ENCODE measurements at regions not wholly inside any gene's neighbourhood (a gene's known extent, or its start where the extent isn't known, plus 50 kb on each side); places are given as distances from the start of the nearest gene placed in this dataset.

DNA sequence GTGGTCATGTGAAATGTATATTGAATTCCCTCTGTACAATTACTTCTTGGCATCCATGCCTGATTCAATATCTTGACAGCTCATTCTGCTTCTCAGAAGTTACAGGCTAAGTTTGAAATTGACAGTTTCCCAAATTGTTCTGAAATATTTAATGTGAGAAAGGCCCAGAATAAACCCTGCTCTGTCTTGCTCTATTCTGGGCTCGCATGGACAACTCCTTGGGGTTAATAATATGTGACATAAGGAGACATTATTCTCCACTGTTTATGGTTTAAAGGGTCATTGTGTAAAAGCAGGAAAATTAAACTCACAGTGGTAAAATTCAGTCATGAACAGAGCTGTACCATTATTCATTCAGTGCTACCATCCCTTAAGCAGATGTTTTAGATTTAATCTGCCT is 160.7 kb upstream of the CNTNAP5 start (continued):
- TF ChIP-seq NR2C2 (CRISPR knock-in tag; IDR thresholded peaks at IDR 0.05) (no peak), MLX (CRISPR knock-in tag; IDR thresholded peaks at IDR 0.05) (no peak), ZSCAN18 (CRISPR knock-in tag; IDR thresholded peaks at IDR 0.05) (no peak), ATF1 (CRISPR knock-in tag; IDR thresholded peaks at IDR 0.05) (no peak), FOXK1 (CRISPR knock-in tag; IDR thresholded peaks at IDR 0.05) (no peak), OVOL2 (CRISPR knock-in tag; IDR thresholded peaks at IDR 0.05; ENCODE audit: borderline replicate concordance) (no peak), ZNF232 (CRISPR knock-in tag; IDR thresholded peaks at IDR 0.05) (no peak), NR3C1 (CRISPR knock-in tag; conservative IDR thresholded peaks at IDR 0.05; ENCODE audit: low read depth) (no peak), AFF4 (CRISPR knock-in tag; IDR thresholded peaks at IDR 0.05; ENCODE audit: borderline replicate concordance) (no peak), FOXP1 (CRISPR knock-in tag; IDR thresholded peaks at IDR 0.05; ENCODE audit: borderline replicate concordance) (no peak)
- TF ChIP-seq, protein P1, sequence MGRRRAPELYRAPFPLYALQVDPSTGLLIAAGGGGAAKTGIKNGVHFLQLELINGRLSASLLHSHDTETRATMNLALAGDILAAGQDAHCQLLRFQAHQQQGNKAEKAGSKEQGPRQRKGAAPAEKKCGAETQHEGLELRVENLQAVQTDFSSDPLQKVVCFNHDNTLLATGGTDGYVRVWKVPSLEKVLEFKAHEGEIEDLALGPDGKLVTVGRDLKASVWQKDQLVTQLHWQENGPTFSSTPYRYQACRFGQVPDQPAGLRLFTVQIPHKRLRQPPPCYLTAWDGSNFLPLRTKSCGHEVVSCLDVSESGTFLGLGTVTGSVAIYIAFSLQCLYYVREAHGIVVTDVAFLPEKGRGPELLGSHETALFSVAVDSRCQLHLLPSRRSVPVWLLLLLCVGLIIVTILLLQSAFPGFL (CRISPR knock-in tag; IDR thresholded peaks at IDR 0.05; ENCODE audit: borderline replicate concordance) = no peak

DNA sequence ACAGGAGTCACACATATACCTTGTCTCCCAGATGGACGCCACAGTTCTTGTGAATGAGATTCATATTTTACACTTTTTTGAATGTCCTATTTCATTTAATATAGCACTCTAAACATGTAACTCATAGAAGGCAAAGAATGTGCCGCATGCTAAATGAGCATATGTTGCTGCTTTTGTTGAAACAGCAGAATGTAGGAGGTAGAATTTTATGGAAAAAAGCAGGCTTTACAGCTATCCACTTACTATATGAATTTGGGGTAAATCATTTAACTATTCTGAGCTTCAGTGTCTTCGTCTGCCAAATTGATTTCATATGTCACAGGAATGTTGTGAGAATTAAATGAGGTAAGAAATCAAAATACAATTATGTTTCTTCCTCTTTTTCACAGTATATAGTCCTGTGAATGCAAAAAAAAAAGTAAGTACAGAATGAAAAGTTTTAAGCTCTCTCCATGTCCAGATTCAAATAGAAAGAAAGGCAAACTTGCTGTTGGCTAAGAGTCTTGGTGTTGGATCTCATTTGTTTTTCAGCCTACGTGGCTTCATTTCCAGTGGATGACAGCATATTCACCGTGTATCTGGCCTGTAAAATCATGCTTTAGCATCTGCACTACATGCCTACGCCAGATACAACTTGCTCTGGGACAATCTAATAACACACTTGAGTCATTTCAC is 154.7 kb upstream of the CNTNAP5 start:
- POLR2A ChIA-PET = no interaction called here
- DNase-seq (ENCODE audit: low spot score) (no peak), ATAC-seq (no peak)
- Mint-ChIP-seq H3K36me3 (no peaks in the 10 kb centered on the region), H3K4me1 (peaks cover 7% of the 10 kb centered on the region; the same call in 1 of the 2 replicates), H3K27me3 (ENCODE audit: low read depth) (no peaks in the 10 kb centered on the region), H3K4me3 (no peak overlapping the region), H3K9me3 (peaks cover 5% of the 10 kb centered on the region), H3K27ac (peak overlapping the region; percentile 19; the same call in 1 of the 2 replicates)
- CTCF ChIA-PET = no interaction called here
- TF ChIP-seq ZBTB43 (CRISPR knock-in tag; IDR thresholded peaks at IDR 0.05) = no peak
- TF ChIP-seq MXD4 (CRISPR knock-in tag; IDR thresholded peaks at IDR 0.05; ENCODE audit: borderline replicate concordance) = no peak
- TF ChIP-seq, protein P2, sequence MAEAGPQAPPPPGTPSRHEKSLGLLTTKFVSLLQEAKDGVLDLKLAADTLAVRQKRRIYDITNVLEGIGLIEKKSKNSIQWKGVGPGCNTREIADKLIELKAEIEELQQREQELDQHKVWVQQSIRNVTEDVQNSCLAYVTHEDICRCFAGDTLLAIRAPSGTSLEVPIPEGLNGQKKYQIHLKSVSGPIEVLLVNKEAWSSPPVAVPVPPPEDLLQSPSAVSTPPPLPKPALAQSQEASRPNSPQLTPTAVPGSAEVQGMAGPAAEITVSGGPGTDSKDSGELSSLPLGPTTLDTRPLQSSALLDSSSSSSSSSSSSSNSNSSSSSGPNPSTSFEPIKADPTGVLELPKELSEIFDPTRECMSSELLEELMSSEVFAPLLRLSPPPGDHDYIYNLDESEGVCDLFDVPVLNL (CRISPR knock-in tag; IDR thresholded peaks at IDR 0.05; ENCODE audit: borderline replicate concordance, low read depth) = no peak
- no peak for TF ChIP-seq PRDM15 (CRISPR knock-in tag; IDR thresholded peaks at IDR 0.05)
- no peak for TF ChIP-seq ZNF532 (CRISPR knock-in tag; IDR thresholded peaks at IDR 0.05; ENCODE audit: borderline replicate concordance)

Measured in WTC11 (cell line).